Gastroesophageal sphincter (tissue), 4 donors: ENCODE measurements at regions not wholly inside any gene's neighbourhood (a gene's known extent, or its start where the extent isn't known, plus 50 kb on each side); places are given as distances from the start of the nearest gene placed in this dataset.
"Not testable (repeated sequence)": the region's sequence is repeated elsewhere in the genome, so short reads cannot be mapped to it uniquely, and the experiment has no call there.

ENCODE experiments used
- ATAC-seq: fragments of 150-250 bp; one replicate; pipeline ENCODE4 v1.9.1; 2016; ENCODE audit warnings: mild to moderate bottlenecking, moderate library complexity
- H3K27ac ChIP-seq, 4 donors: fragments of 200-600 bp; sonication (generic) in 3 of 4; 1 replicate in 3 of 4; 2 replicates in 1 of 4; pipeline ENCODE4 v1.5.1; 2016 to 2019
- H3K27me3 ChIP-seq: fragments of 200-600 bp; sonication (generic); one replicate; pipeline ENCODE4 v1.5.1; 2019
- H3K36me3 ChIP-seq, 2 donors: fragments of 200-600 bp; sonication (generic); one replicate each; pipeline ENCODE4 v1.5.1; 2019; ENCODE audit warnings: control low read depth in 1 of 2
- H3K4me1 ChIP-seq, 3 donors: fragments of 200-600 bp; sonication (generic); 1 replicate in 2 of 3; 2 replicates in 1 of 3; pipeline ENCODE4 v1.5.1; 2016 to 2019; ENCODE audit warnings: control low read depth in 2 of 3
- H3K4me3 ChIP-seq, 2 donors: fragments of 200-600 bp; sonication (generic); one replicate each; pipeline ENCODE4 v1.5.1; 2019; ENCODE audit warnings: mild to moderate bottlenecking in 1 of 2, moderate library complexity in 1 of 2
- H3K9me3 ChIP-seq, 3 donors: fragments of 200-600 bp; sonication (generic); one replicate each; pipeline ENCODE4 v1.5.1; 2017 to 2019; ENCODE audit warnings: control low read depth in 2 of 3
- CTCF ChIP-seq, 4 experiments: fragments of 200-600 bp in 2 of 4; fragments of 450-650 bp in 2 of 4; sonication (generic) in 1 of 4; IDR thresholded peaks; one replicate each; pipeline ENCODE4 v1.5.1; 2017 to 2019; ENCODE audit warnings: antibody characterized with exemption in 4 of 4, mild to moderate bottlenecking in 2 of 4, moderate library complexity in 2 of 4
- EP300 ChIP-seq: sonication (generic); formaldehyde crosslinking; IDR thresholded peaks from one replicate; pipeline ENCODE4 v1.6.1; 2017; ENCODE audit warnings: antibody characterized with exemption, mild to moderate bottlenecking
- POLR2A ChIP-seq, 2 donors: fragments of 450-650 bp; IDR thresholded peaks; one replicate each; pipeline ENCODE4 v1.6.1; 2017; ENCODE audit warnings: antibody characterized with exemption in 2 of 2, mild to moderate bottlenecking in 2 of 2, moderate library complexity in 1 of 2
- POLR2AphosphoS5 ChIP-seq: sonication (generic); formaldehyde crosslinking; IDR thresholded peaks from one replicate; pipeline ENCODE4 v1.6.1; 2017; ENCODE audit warnings: antibody characterized with exemption
- WGBS, 2 donors: methylation state at CpG; one replicate each; pipeline ENCODE4 v1.1.5; 2018; ENCODE audit warnings: low coverage in 1 of 2; 5-methylcytosine and 5-hydroxymethylcytosine counted together

GRCh38 chr11:106304274-106304673, 226.8 kb downstream of the AASDHPPT start:
- Histone ChIP-seq H3K4me3 (no peak overlapping the region), H3K9me3 (peaks cover 0 to 14% (median 0%) of the 10 kb centered on the region in 3 donors), H3K36me3 (no peaks in the 10 kb centered on the region), H3K27me3 (no peaks in the 10 kb centered on the region), H3K4me1 (no peaks in the 10 kb centered on the region), H3K27ac (no peak overlapping the region)
- no peak for TF ChIP-seq CTCF (IDR thresholded peaks at IDR 0.05)
- no peak for TF ChIP-seq EP300
- TF ChIP-seq POLR2A (IDR thresholded peaks at IDR 0.05) = no peak
- TF ChIP-seq POLR2AphosphoS5 = no peak
- no peak for ATAC-seq

- Histone ChIP-seq H3K27ac (no peak overlapping the region), H3K9me3 (peaks cover 0 to 14% (median 0%) of the 10 kb centered on the region in 3 donors), H3K36me3 (no peaks in the 10 kb centered on the region), H3K4me3 (no peak overlapping the region), H3K4me1 (no peaks in the 10 kb centered on the region), H3K27me3 (no peaks in the 10 kb centered on the region)
- ATAC-seq = no peak
- no peak for TF ChIP-seq POLR2AphosphoS5
- TF ChIP-seq CTCF (IDR thresholded peaks at IDR 0.05) = no peak
- no peak for TF ChIP-seq EP300
- TF ChIP-seq POLR2A (IDR thresholded peaks at IDR 0.05) = no peak
- WGBS, 2 donors = 88% methylated on average over 1 of the region's 1 CpG; no CpG with 5 or more reads in 1 of the 2 donors
These were observed 228.0 kb downstream of the AASDHPPT start for GRCh38 chr11:106305458-106305857.

GRCh38 chr11:106306942-106307341, 229.5 kb downstream of the AASDHPPT start:
- H3K27me3 ChIP-seq = no peaks in the 10 kb centered on the region
- H3K4me1 ChIP-seq = no peaks in the 10 kb centered on the region
- H3K4me3 ChIP-seq = no peak overlapping the region
- H3K27ac ChIP-seq = no peak overlapping the region
- peaks cover 0 to 14% (median 0%) of the 10 kb centered on the region in 3 donors for H3K9me3 ChIP-seq
- no peaks in the 10 kb centered on the region for H3K36me3 ChIP-seq
- TF ChIP-seq CTCF (IDR thresholded peaks at IDR 0.05) (no peak), EP300 (no peak), POLR2AphosphoS5 (no peak), POLR2A (IDR thresholded peaks at IDR 0.05) (no peak)
- ATAC-seq = no peak

GRCh38 chr11:106309070-106309684, 231.7 kb downstream of the AASDHPPT start:
- Histone ChIP-seq H3K27ac (no peak overlapping the region), H3K9me3 (no peaks in the 10 kb centered on the region), H3K27me3 (no peaks in the 10 kb centered on the region), H3K4me1 (no peaks in the 10 kb centered on the region), H3K4me3 (no peak overlapping the region), H3K36me3 (no peaks in the 10 kb centered on the region)
- WGBS, 2 donors = 37 to 48% methylated on average over 2 of the region's 2 CpGs
- no peak for TF ChIP-seq CTCF (IDR thresholded peaks at IDR 0.05)
- ATAC-seq = no peak

GRCh38 chr11:106311531-106312230, 234.2 kb downstream of the AASDHPPT start:
- 80 to 95% methylated on average over 3 of the region's 3 CpGs for WGBS, 2 donors
- no peaks in the 10 kb centered on the region for H3K9me3 ChIP-seq
- H3K4me1 ChIP-seq = no peaks in the 10 kb centered on the region
- no peaks in the 10 kb centered on the region for H3K36me3 ChIP-seq
- H3K4me3 ChIP-seq = no peak overlapping the region
- no peak for TF ChIP-seq CTCF (IDR thresholded peaks at IDR 0.05)
- no peak for TF ChIP-seq POLR2AphosphoS5
- no peak for TF ChIP-seq POLR2A (IDR thresholded peaks at IDR 0.05)
- TF ChIP-seq EP300 = no peak
- ATAC-seq = no peak
- H3K27ac ChIP-seq = no peak overlapping the region
- no peaks in the 10 kb centered on the region for H3K27me3 ChIP-seq

- not testable (repeated sequence) for H3K9me3 ChIP-seq, H3K27ac ChIP-seq
- WGBS, 2 donors = no CpG with 5 or more reads among the region's 36 CpGs
These were observed 239.8 kb downstream of the AASDHPPT start for GRCh38 chr11:106317208-106317773.

More at GRCh38 chr11:106317208-106317773, 239.8 kb downstream of the AASDHPPT start:
- not testable (repeated sequence) for H3K4me3 ChIP-seq, H3K36me3 ChIP-seq, ATAC-seq, H3K27me3 ChIP-seq, H3K4me1 ChIP-seq
